Smooth muscle cell (in vitro differentiated cells): ENCODE measurements at regions not wholly inside any gene's neighbourhood (a gene's known extent, or its start where the extent isn't known, plus 50 kb on each side); places are given as distances from the start of the nearest gene placed in this dataset.

Source experiments
- DNase-seq: peaks from one replicate; lab custom pipeline; 2025; ENCODE audit not compliant: unreplicated experiment; lab: John Stamatoyannopoulos, UW
- H2AFZ ChIP-seq: fragments of 200-600 bp; sonication (generic); 2 replicates; pipeline ENCODE4 v1.6.0; 2016; ENCODE audit warnings: antibody characterized with exemption, low read depth, mild to moderate bottlenecking
- H3F3A ChIP-seq: fragments of 200-600 bp; sonication (generic); 2 replicates; pipeline ENCODE4 v1.6.0; 2017; ENCODE audit warnings: antibody characterized with exemption, low read depth
- H3K27ac ChIP-seq: fragments of 200-600 bp; sonication (generic); 2 replicates; pipeline ENCODE4 v1.5.1; 2016; ENCODE audit warnings: low read depth, mild to moderate bottlenecking
- H3K27me3 ChIP-seq: fragments of 200-600 bp; sonication (generic); 2 replicates; pipeline ENCODE4 v1.6.1; 2016; ENCODE audit warnings: low read depth, mild to moderate bottlenecking
- H3K36me3 ChIP-seq: fragments of 200-600 bp; sonication (generic); 2 replicates; pipeline ENCODE4 v1.5.1; 2016; ENCODE audit warnings: low read depth
- H3K4me1 ChIP-seq: fragments of 200-600 bp; sonication (generic); 2 replicates; pipeline ENCODE4 v1.5.1; 2016; ENCODE audit warnings: low read depth
- H3K4me2 ChIP-seq: fragments of 200-600 bp; sonication (generic); 2 replicates; pipeline ENCODE4 v1.6.0; 2016; ENCODE audit warnings: mild to moderate bottlenecking
- H3K4me3 ChIP-seq: fragments of 200-600 bp; sonication (generic); 2 replicates; pipeline ENCODE4 v1.5.1; 2016; ENCODE audit warnings: mild to moderate bottlenecking
- H3K79me2 ChIP-seq: fragments of 200-600 bp; sonication (generic); 2 replicates; pipeline ENCODE4 v1.6.0; 2016; ENCODE audit warnings: low read depth, mild to moderate bottlenecking
- H3K9ac ChIP-seq: fragments of 200-600 bp; sonication (generic); 2 replicates; pipeline ENCODE4 v1.6.0; 2016; ENCODE audit warnings: low read depth
- H3K9me3 ChIP-seq: fragments of 200-600 bp; sonication (generic); replicated peaks from 2 replicates; pipeline ENCODE4 v1.5.1; 2016; ENCODE audit warnings: low read depth
- H4K20me1 ChIP-seq: fragments of 200-600 bp; sonication (generic); 2 replicates; pipeline ENCODE4 v1.6.0; 2016; ENCODE audit warnings: low read depth
- CTCF ChIP-seq: fragments of 200-600 bp; sonication (generic); IDR thresholded peaks from 2 replicates; pipeline ENCODE4 v1.5.1; 2017; ENCODE audit warnings: borderline replicate concordance, mild to moderate bottlenecking, antibody characterized with exemption; ENCODE audit not compliant: insufficient read depth, poor library complexity, severe bottlenecking
- WGBS: methylation state at CpG from one replicate; pipeline ENCODE4 v1.1.7; 2016; ENCODE audit warnings: low lambda C conversion rate; 5-methylcytosine and 5-hydroxymethylcytosine counted together

GRCh38 chr5:99248066-99248465, 319.3 kb upstream of the CHD1 start:
- DNase-seq = no peak
- 41% methylated on average over 2 of the region's 2 CpGs for WGBS
- H3K36me3 ChIP-seq = no peaks in the 10 kb centered on the region
- no peak overlapping the region for H3K4me3 ChIP-seq
- H4K20me1 ChIP-seq = no peaks in the 10 kb centered on the region
- H3K27ac ChIP-seq = no peak overlapping the region
- H3K79me2 ChIP-seq = no peaks in the 10 kb centered on the region
- H3K9me3 ChIP-seq = no peaks in the 10 kb centered on the region
- no peaks in the 10 kb centered on the region for H3K27me3 ChIP-seq
- H3K9ac ChIP-seq = no peak overlapping the region
- no peaks in the 10 kb centered on the region for H3F3A ChIP-seq
- no peak for TF ChIP-seq CTCF
- H3K4me1 ChIP-seq = no peaks in the 10 kb centered on the region
- no peak overlapping the region for H3K4me2 ChIP-seq
- no peak overlapping the region for H2AFZ ChIP-seq

GRCh38 chr5:99247346-99247745, 318.5 kb upstream of the CHD1 start:
- Histone ChIP-seq H3K4me2 (no peak overlapping the region), H3K27me3 (no peaks in the 10 kb centered on the region), H3K9ac (no peak overlapping the region), H2AFZ (no peak overlapping the region), H3K9me3 (no peaks in the 10 kb centered on the region), H3K36me3 (no peaks in the 10 kb centered on the region), H3K79me2 (no peaks in the 10 kb centered on the region), H3K4me1 (no peaks in the 10 kb centered on the region), H3F3A (no peaks in the 10 kb centered on the region), H3K4me3 (no peak overlapping the region), H4K20me1 (no peaks in the 10 kb centered on the region), H3K27ac (no peak overlapping the region)
- WGBS = 81% methylated on average over 4 of the region's 4 CpGs
- TF ChIP-seq CTCF = no peak
- no peak for DNase-seq

- no peaks in the 10 kb centered on the region for H3F3A ChIP-seq
- H3K27me3 ChIP-seq = no peaks in the 10 kb centered on the region
- H3K4me3 ChIP-seq = no peak overlapping the region
- no peak for TF ChIP-seq CTCF
- no peaks in the 10 kb centered on the region for H3K36me3 ChIP-seq
- H3K79me2 ChIP-seq = no peaks in the 10 kb centered on the region
- WGBS = 38% methylated on average over 1 of the region's 1 CpG
- no peaks in the 10 kb centered on the region for H4K20me1 ChIP-seq
- H3K4me2 ChIP-seq = no peak overlapping the region
- no peak overlapping the region for H3K9ac ChIP-seq
- H3K9me3 ChIP-seq = no peaks in the 10 kb centered on the region
- no peak overlapping the region for H2AFZ ChIP-seq
- no peaks in the 10 kb centered on the region for H3K4me1 ChIP-seq
- no peak for DNase-seq
- no peak overlapping the region for H3K27ac ChIP-seq
Measured at GRCh38 chr5:99243111-99243510, 314.3 kb upstream of the CHD1 start.

- no peaks in the 10 kb centered on the region for H3K4me1 ChIP-seq
- no peaks in the 10 kb centered on the region for H4K20me1 ChIP-seq
- H3K27ac ChIP-seq = no peak overlapping the region
- no peak overlapping the region for H3K4me3 ChIP-seq
- H3K4me2 ChIP-seq = no peak overlapping the region
- H3F3A ChIP-seq = no peaks in the 10 kb centered on the region
- H2AFZ ChIP-seq = no peak overlapping the region
- WGBS = 96% methylated on average over 3 of the region's 3 CpGs
- H3K36me3 ChIP-seq = no peaks in the 10 kb centered on the region
- TF ChIP-seq CTCF = no peak
- no peak for DNase-seq
- no peaks in the 10 kb centered on the region for H3K79me2 ChIP-seq
- no peaks in the 10 kb centered on the region for H3K9me3 ChIP-seq
- no peak overlapping the region for H3K9ac ChIP-seq
- H3K27me3 ChIP-seq = no peaks in the 10 kb centered on the region
Measured at GRCh38 chr5:99239826-99240360, 311.1 kb upstream of the CHD1 start.
